ENCODE measurements at regions not wholly inside any gene's neighbourhood (a gene's known extent, or its start where the extent isn't known, plus 50 kb on each side); places are given as distances from the start of the nearest gene placed in this dataset.

GRCh38 chr15:72962054-72962702 is 90.1 kb upstream of the NEO1 start:
- TF ChIP-seq, protein P1, sequence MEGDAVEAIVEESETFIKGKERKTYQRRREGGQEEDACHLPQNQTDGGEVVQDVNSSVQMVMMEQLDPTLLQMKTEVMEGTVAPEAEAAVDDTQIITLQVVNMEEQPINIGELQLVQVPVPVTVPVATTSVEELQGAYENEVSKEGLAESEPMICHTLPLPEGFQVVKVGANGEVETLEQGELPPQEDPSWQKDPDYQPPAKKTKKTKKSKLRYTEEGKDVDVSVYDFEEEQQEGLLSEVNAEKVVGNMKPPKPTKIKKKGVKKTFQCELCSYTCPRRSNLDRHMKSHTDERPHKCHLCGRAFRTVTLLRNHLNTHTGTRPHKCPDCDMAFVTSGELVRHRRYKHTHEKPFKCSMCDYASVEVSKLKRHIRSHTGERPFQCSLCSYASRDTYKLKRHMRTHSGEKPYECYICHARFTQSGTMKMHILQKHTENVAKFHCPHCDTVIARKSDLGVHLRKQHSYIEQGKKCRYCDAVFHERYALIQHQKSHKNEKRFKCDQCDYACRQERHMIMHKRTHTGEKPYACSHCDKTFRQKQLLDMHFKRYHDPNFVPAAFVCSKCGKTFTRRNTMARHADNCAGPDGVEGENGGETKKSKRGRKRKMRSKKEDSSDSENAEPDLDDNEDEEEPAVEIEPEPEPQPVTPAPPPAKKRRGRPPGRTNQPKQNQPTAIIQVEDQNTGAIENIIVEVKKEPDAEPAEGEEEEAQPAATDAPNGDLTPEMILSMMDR (IDR thresholded peaks at IDR 0.05): no peak
- TF ChIP-seq POLR2A (IDR thresholded peaks at IDR 0.05) (no peak), POLR2AphosphoS5 (IDR thresholded peaks at IDR 0.05; ENCODE audit: insufficient read depth in 1 of 2, low read depth in 1 of 2) (no peak)
